22Rv1 (cell line): ENCODE measurements at regions not wholly inside any gene's neighbourhood (a gene's known extent, or its start where the extent isn't known, plus 50 kb on each side); places are given as distances from the start of the nearest gene placed in this dataset.

Source experiments
- H3K27ac ChIP-seq: fragments of 450-650 bp; 2 replicates; pipeline ENCODE4 v1.5.1; 2017
- ZFX ChIP-seq: fragments of 450-650 bp; IDR thresholded peaks from 2 replicates; pipeline ENCODE4 v1.6.1; 2017; ENCODE audit warnings: antibody characterized with exemption, borderline replicate concordance
- TF ChIP-seq, protein P1 (sequence below): fragments of 450-650 bp; IDR thresholded peaks from 2 replicates; pipeline ENCODE4 v1.5.1; 2017; ENCODE audit warnings: mild to moderate bottlenecking

DNA sequence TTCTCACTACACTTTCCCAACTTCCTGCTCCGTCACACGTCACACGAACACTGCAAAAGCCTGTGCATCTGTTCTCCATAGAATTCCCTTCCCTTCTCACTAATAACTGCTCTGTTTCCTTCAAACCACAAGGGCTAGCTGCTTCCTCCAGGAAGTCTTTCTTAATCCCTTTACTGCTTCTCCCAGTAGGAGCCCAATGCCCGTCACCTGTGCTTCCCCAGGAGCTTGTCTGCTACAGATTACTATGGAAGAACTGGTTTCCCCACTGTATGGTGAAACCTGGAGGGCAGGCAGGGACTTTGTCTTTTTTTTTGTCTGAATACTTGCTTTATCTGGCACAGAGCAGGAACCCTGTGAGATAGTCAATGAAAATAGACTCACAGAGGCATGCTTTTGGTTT is 444.7 kb upstream of the MAP3K7 start:
- no peak overlapping the region for H3K27ac ChIP-seq
- TF ChIP-seq, protein P1, sequence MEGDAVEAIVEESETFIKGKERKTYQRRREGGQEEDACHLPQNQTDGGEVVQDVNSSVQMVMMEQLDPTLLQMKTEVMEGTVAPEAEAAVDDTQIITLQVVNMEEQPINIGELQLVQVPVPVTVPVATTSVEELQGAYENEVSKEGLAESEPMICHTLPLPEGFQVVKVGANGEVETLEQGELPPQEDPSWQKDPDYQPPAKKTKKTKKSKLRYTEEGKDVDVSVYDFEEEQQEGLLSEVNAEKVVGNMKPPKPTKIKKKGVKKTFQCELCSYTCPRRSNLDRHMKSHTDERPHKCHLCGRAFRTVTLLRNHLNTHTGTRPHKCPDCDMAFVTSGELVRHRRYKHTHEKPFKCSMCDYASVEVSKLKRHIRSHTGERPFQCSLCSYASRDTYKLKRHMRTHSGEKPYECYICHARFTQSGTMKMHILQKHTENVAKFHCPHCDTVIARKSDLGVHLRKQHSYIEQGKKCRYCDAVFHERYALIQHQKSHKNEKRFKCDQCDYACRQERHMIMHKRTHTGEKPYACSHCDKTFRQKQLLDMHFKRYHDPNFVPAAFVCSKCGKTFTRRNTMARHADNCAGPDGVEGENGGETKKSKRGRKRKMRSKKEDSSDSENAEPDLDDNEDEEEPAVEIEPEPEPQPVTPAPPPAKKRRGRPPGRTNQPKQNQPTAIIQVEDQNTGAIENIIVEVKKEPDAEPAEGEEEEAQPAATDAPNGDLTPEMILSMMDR: no peak
- TF ChIP-seq ZFX: no peak

DNA sequence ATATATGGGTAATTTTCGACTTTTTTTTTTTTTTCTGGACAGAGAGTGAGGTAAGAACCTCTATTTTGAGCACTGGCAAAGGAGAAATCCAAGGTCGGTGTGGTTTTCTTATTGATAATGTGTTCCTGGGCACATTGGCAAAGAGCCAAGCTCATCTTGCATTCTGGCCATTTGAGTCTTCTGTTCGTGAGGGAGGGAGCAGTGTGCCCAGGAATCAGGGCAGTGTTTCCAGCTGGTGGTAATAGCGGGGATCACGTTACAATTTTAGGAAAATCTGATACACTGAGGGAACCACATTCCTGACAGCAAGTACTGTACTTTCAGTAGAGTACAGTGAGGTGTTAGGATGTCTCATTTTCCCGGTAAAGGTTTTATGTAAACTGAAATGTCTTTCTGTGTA is 442.3 kb upstream of the MAP3K7 start:
- H3K27ac ChIP-seq: no peak overlapping the region
- TF ChIP-seq, protein P1: no peak
- TF ChIP-seq ZFX: no peak

DNA sequence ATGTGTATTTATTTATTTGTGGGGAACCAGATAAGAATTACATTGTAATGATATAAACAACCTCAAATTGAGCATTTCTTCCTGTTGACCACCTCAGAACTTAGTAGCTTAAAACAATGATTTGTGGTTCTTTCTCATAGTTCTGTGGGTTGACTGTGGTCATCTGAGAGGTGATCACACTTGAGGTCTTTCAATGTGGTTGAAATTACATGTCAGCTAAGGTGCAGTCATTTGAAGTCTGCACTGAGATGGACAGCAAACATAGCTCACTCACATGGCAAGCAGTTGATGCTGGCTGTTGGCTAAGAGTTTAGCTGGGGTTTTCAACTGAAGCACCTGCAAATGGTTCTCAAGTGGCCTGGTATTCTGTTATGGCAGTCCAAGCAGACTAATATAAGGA is 436.7 kb upstream of the MAP3K7 start:
- TF ChIP-seq, protein P1: no peak
- TF ChIP-seq ZFX: no peak
- no peak overlapping the region for H3K27ac ChIP-seq

DNA sequence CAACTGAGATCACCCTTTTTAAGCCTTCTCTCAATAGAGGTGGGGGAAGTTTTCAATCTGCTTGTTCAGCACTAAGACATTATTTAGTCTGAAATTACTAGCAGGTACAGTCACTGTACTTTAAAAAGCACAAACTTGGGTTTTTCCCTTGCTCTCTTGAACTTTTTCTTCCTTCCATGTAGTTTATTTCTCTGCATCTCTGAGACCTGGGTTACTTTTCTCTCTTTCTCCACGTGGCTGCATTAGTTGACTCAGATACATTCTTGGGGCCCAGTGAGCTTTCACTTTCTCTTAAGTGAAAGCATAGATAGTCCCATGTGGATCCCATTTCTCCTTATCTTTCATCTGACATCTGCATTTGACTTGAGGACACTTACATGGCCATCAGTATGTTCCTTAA is 433.9 kb upstream of the MAP3K7 start:
- TF ChIP-seq, protein P1: no peak
- TF ChIP-seq ZFX: no peak
- H3K27ac ChIP-seq: no peak overlapping the region

DNA sequence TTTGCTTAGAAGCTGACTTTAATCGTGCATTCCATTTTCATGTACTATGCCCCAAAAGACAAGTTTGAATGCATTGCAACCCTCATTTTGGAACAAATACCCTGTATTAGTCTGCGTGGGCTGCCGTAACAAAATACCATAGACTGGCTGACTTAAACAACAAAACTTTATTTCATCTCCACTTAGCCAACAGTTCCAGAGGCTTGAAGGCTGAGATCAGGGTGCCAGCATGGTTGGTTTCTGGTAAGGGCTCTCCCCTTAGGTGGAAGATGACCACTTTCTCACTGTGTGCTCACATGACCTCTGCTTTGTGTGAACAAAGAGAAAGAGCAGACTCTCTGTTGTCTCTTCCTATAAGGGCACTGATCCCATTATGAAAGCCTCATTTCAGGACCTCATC is 431.7 kb upstream of the MAP3K7 start:
- TF ChIP-seq ZFX: no peak
- TF ChIP-seq, protein P1: no peak
- no peak overlapping the region for H3K27ac ChIP-seq

DNA sequence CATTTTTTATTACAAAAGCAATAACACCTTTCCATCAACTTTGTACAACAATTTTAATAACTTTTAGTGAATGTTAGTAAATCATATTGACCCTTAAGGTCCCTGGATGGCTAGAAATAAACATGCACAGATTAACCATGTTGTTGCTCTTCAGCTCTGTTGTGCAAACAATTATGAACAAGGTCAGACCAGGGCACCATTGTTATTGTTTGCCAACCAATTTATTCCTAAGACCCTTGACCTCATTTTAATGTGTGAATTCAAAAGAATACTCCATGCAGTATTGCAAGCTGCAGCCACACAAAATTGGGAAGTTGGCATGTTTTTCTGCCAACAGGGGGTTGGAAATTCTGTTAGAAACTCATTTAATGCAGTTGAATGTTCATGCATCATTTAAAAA is 426.6 kb upstream of the MAP3K7 start:
- TF ChIP-seq, protein P1: no peak
- no peak for TF ChIP-seq ZFX
- no peak overlapping the region for H3K27ac ChIP-seq

DNA sequence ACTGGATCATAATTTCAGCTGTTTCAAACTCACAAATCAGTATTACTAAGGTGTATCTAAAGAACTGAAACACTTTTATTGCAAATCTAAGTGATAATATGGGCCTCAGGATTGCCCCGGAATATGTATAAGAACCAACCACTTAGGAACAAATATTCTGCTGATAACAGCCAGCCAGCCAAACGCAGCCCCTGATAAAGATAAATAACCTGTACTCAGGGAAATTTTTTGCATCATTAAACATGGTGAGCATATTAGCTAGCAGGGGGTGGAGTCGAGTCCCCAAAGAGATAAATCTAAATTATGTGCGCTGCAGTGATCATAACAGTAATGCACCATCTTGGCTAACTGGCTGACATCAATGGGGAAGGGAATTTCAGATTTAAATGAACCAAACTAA is 410.2 kb upstream of the MAP3K7 start:
- H3K27ac ChIP-seq: no peak overlapping the region
- no peak for TF ChIP-seq ZFX
- TF ChIP-seq, protein P1: no peak
